Hematopoietic multipotent progenitor cell treated with erythropoietin and hydrocortisone succinate and interleukin-3 and kit ligand, for 15 days (in vitro differentiated cells): ENCODE measurements at regions not wholly inside any gene's neighbourhood (a gene's known extent, or its start where the extent isn't known, plus 50 kb on each side); places are given as distances from the start of the nearest gene placed in this dataset.
"Not testable (repeated sequence)": the region's sequence is repeated elsewhere in the genome, so short reads cannot be mapped to it uniquely, and the experiment has no call there.

Source experiments
- DNase-seq: peaks from one replicate; pipeline ENCODE4 v3.0.0-alpha.2; 2015; ENCODE audit warnings: low spot score

- no peak for DNase-seq
Measured at GRCh38 chr20:47866480-47866879, 81.2 kb upstream of the SULF2 start.

GRCh38 chr20:47865912-47866311 is 80.6 kb upstream of the SULF2 start:
- no peak for DNase-seq

GRCh38 chr20:47865451-47865850 is 80.2 kb upstream of the SULF2 start:
- no peak for DNase-seq

GRCh38 chr20:47863981-47864380 is 78.7 kb upstream of the SULF2 start:
- DNase-seq, result no peak

- DNase-seq, result no peak
Measured at GRCh38 chr20:47863315-47863965, 78.2 kb upstream of the SULF2 start.

- DNase-seq, result no peak
Measured at GRCh38 chr20:47862574-47863240, 77.4 kb upstream of the SULF2 start.

GRCh38 chr20:47861116-47861515 is 75.8 kb upstream of the SULF2 start:
- DNase-seq, result no peak

- no peak for DNase-seq
Measured at GRCh38 chr20:47860049-47860830, 75.0 kb upstream of the SULF2 start.

- no peak for DNase-seq
Measured at GRCh38 chr20:47859278-47859677, 74.0 kb upstream of the SULF2 start.

- no peak for DNase-seq
Measured at GRCh38 chr20:47857569-47858464, 72.5 kb upstream of the SULF2 start.

- no peak for DNase-seq
Measured at GRCh38 chr20:47857187-47857568, 71.9 kb upstream of the SULF2 start.

- DNase-seq, result no peak
Measured at GRCh38 chr20:47855799-47856198, 70.5 kb upstream of the SULF2 start.

- no peak for DNase-seq
Measured at GRCh38 chr20:47854687-47855212, 69.5 kb upstream of the SULF2 start.

- no peak for DNase-seq
Measured at GRCh38 chr20:47851774-47852173, 66.5 kb upstream of the SULF2 start.

- no peak for DNase-seq
Measured at GRCh38 chr20:47850146-47850545, 64.9 kb upstream of the SULF2 start.

GRCh38 chr20:47849596-47849995 is 64.3 kb upstream of the SULF2 start:
- DNase-seq, result no peak

GRCh38 chr20:47849006-47849405 is 63.7 kb upstream of the SULF2 start:
- no peak for DNase-seq

- not testable (repeated sequence) for DNase-seq
Measured at GRCh38 chr20:47848534-47848933, 63.3 kb upstream of the SULF2 start.

GRCh38 chr20:47847884-47848485 is 62.7 kb upstream of the SULF2 start:
- DNase-seq, result no peak

- not testable (repeated sequence) for DNase-seq
Measured at GRCh38 chr20:47847220-47847619, 61.9 kb upstream of the SULF2 start.

- DNase-seq, result not testable (repeated sequence)
Measured at GRCh38 chr20:47846651-47847050, 61.4 kb upstream of the SULF2 start.
